Vagina (tissue), 2 donors: ENCODE measurements at regions not wholly inside any gene's neighbourhood (a gene's known extent, or its start where the extent isn't known, plus 50 kb on each side); places are given as distances from the start of the nearest gene placed in this dataset.
"Not testable (repeated sequence)": the region's sequence is repeated elsewhere in the genome, so short reads cannot be mapped to it uniquely, and the experiment has no call there.

Experiments used
- DNase-seq, 2 donors: peaks; one replicate each; pipeline ENCODE4 v3.0.0-alpha.2; 2017; ENCODE audit errors: extremely low spot score in 2 of 2
- H3K27ac ChIP-seq: fragments of 200-600 bp; sonication (generic); one replicate; pipeline ENCODE4 v1.5.1; 2019
- H3K27me3 ChIP-seq: fragments of 200-600 bp; sonication (generic); one replicate; pipeline ENCODE4 v1.5.1; 2019
- H3K36me3 ChIP-seq, 2 donors: fragments of 200-600 bp; sonication (generic); one replicate each; pipeline ENCODE4 v1.5.1; 2017 to 2019
- H3K4me1 ChIP-seq: fragments of 200-600 bp; sonication (generic); one replicate; pipeline ENCODE4 v1.5.1; 2019
- H3K4me3 ChIP-seq, 2 donors: fragments of 200-600 bp; sonication (generic); 1 replicate in 1 of 2; 2 replicates in 1 of 2; pipeline ENCODE4 v1.5.1; 2016 to 2019
- H3K9me3 ChIP-seq: fragments of 200-600 bp; sonication (generic); one replicate; pipeline ENCODE4 v1.5.1; 2019
- POLR2A ChIP-seq, 2 donors: fragments of 450-650 bp; IDR thresholded peaks; one replicate each; pipeline ENCODE4 v1.6.1; 2017; ENCODE audit warnings: antibody characterized with exemption in 2 of 2, mild to moderate bottlenecking in 2 of 2, moderate library complexity in 2 of 2
- POLR2AphosphoS5 ChIP-seq, 2 donors: sonication (generic); formaldehyde crosslinking; IDR thresholded peaks; one replicate each; pipeline ENCODE4 v1.9.0; 2017; ENCODE audit warnings: antibody characterized with exemption in 2 of 2, mild to moderate bottlenecking in 2 of 2, low read depth in 1 of 2; ENCODE audit not compliant: insufficient read depth in 1 of 2
- intact Hi-C: fragments of 100-400 bp; cut with DNase I; formaldehyde crosslinking; loops from one replicate; pipeline ENCODE4 v1.15.1; 2023
- TF ChIP-seq, protein P1 (sequence below), 3 experiments: fragments of 450-650 bp in 2 of 3; fragments of 200-600 bp in 1 of 3; sonication (generic) in 1 of 3; IDR thresholded peaks; one replicate each; pipeline ENCODE4 v1.5.1; 2017 to 2019; ENCODE audit warnings: antibody characterized with exemption in 3 of 3, mild to moderate bottlenecking in 2 of 3, moderate library complexity in 2 of 3

- intact Hi-C loops, result no loop called here
- no peaks in the 10 kb centered on the region for H3K27me3 ChIP-seq
- no peak overlapping the region for H3K27ac ChIP-seq
- DNase-seq, result no peak
- H3K4me3 ChIP-seq, result no peak overlapping the region
- no peaks in the 10 kb centered on the region for H3K9me3 ChIP-seq
- TF ChIP-seq, protein P1, sequence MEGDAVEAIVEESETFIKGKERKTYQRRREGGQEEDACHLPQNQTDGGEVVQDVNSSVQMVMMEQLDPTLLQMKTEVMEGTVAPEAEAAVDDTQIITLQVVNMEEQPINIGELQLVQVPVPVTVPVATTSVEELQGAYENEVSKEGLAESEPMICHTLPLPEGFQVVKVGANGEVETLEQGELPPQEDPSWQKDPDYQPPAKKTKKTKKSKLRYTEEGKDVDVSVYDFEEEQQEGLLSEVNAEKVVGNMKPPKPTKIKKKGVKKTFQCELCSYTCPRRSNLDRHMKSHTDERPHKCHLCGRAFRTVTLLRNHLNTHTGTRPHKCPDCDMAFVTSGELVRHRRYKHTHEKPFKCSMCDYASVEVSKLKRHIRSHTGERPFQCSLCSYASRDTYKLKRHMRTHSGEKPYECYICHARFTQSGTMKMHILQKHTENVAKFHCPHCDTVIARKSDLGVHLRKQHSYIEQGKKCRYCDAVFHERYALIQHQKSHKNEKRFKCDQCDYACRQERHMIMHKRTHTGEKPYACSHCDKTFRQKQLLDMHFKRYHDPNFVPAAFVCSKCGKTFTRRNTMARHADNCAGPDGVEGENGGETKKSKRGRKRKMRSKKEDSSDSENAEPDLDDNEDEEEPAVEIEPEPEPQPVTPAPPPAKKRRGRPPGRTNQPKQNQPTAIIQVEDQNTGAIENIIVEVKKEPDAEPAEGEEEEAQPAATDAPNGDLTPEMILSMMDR (IDR thresholded peaks at IDR 0.05), result no peak
- no peak for TF ChIP-seq POLR2A (IDR thresholded peaks at IDR 0.05)
- TF ChIP-seq POLR2AphosphoS5 (IDR thresholded peaks at IDR 0.05; ENCODE audit: insufficient read depth in 1 of 2, low read depth in 1 of 2), result no peak
- H3K4me1 ChIP-seq, result no peaks in the 10 kb centered on the region
- H3K36me3 ChIP-seq, result no peaks in the 10 kb centered on the region
Measured at GRCh38 chr9:2396622-2397285, 224.8 kb upstream of the VLDLR start.

GRCh38 chr9:2397875-2398274 lies 223.7 kb upstream of the VLDLR start:
- H3K27ac ChIP-seq, H3K9me3 ChIP-seq, H3K36me3 ChIP-seq, DNase-seq, intact Hi-C loops, H3K27me3 ChIP-seq, H3K4me3 ChIP-seq, H3K4me1 ChIP-seq: not testable (repeated sequence)

DNA sequence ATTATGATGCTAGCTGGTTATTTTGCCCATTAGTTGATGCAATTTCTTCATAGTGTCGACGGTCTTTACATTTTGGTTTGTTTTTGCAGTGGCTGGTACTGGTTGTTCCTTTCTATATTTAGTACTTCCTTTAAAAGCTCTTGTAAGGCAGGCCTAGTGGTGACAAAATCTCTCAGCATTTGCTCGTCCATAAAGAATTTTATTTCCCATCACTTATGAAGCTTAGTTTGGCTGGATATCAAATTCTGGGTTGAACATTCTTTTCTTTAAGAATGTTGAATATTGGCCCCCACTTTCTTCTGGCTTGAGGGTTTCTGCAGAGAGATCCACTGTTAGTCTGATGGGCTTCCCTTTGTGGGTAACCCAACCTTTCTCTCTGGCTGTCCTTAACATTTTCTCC lies 219.8 kb upstream of the VLDLR start:
- DNase-seq, H3K27ac ChIP-seq, H3K4me1 ChIP-seq, H3K9me3 ChIP-seq, intact Hi-C loops, H3K4me3 ChIP-seq, H3K36me3 ChIP-seq, H3K27me3 ChIP-seq: not testable (repeated sequence)

GRCh38 chr9:2403701-2404100 lies 217.9 kb upstream of the VLDLR start:
- Histone ChIP-seq H3K4me3 (no peak overlapping the region), H3K27me3 (no peaks in the 10 kb centered on the region), H3K36me3 (no peaks in the 10 kb centered on the region), H3K9me3 (no peaks in the 10 kb centered on the region), H3K4me1 (no peaks in the 10 kb centered on the region), H3K27ac (no peak overlapping the region)
- no peak for DNase-seq
- TF ChIP-seq, protein P1 (IDR thresholded peaks at IDR 0.05), result no peak
- TF ChIP-seq POLR2A (IDR thresholded peaks at IDR 0.05) (no peak), POLR2AphosphoS5 (IDR thresholded peaks at IDR 0.05; ENCODE audit: insufficient read depth in 1 of 2, low read depth in 1 of 2) (no peak)
- intact Hi-C loops, result no loop called here

DNA sequence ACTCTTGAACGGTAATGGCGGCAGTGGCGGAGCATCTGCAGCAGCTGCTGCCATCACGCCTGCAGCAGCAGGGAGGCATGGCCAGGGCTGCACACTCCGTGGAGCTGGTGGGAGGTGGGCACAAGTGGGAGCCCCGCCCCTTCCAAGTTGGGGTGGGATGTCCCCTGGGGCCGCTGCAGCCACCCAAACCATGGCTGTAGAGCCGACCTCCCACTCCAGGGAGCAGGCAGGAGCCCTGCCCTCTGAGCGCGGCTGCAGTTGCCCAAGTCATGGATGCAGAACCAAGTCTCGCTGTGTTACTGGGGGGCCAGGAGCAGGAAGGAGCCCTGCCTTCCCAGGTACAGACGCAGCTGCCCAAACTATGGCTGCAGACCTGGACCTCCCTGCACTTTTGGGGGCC lies 215.3 kb upstream of the VLDLR start:
- no peaks in the 10 kb centered on the region for H3K4me1 ChIP-seq
- intact Hi-C loops, result no loop called here
- H3K36me3 ChIP-seq, result no peaks in the 10 kb centered on the region
- H3K9me3 ChIP-seq, result no peaks in the 10 kb centered on the region
- no peak overlapping the region for H3K4me3 ChIP-seq
- H3K27ac ChIP-seq, result no peak overlapping the region
- TF ChIP-seq POLR2A (IDR thresholded peaks at IDR 0.05), result no peak
- TF ChIP-seq POLR2AphosphoS5 (IDR thresholded peaks at IDR 0.05; ENCODE audit: insufficient read depth in 1 of 2, low read depth in 1 of 2), result no peak
- TF ChIP-seq, protein P1 (IDR thresholded peaks at IDR 0.05), result no peak
- no peak for DNase-seq
- no peaks in the 10 kb centered on the region for H3K27me3 ChIP-seq

DNA sequence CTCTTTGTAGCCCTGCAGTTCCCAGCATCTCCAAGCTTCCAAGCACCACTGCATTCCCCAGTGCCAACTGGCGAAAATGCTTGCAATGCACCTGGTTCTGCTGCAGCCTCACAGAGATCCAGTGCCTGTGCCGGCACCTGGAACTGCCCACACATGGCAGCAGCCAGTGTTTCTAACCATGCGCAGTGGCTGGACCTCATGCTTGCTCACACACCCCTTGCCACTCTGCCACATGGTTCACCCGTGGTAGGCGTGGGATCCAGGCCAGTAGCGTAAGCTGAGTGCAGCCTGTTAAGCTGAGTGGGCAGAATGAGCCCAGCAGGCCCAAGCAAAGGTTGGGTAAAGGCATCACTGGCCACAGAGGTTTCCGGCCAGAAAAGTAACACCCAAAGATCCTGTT lies 214.1 kb upstream of the VLDLR start:
- H3K4me1 ChIP-seq, result no peaks in the 10 kb centered on the region
- intact Hi-C loops, result no loop called here
- H3K36me3 ChIP-seq, result no peaks in the 10 kb centered on the region
- TF ChIP-seq POLR2AphosphoS5 (IDR thresholded peaks at IDR 0.05; ENCODE audit: insufficient read depth in 1 of 2, low read depth in 1 of 2), result no peak
- H3K9me3 ChIP-seq, result no peaks in the 10 kb centered on the region
- no peak for DNase-seq
- H3K27ac ChIP-seq, result no peak overlapping the region
- no peak overlapping the region for H3K4me3 ChIP-seq
- H3K27me3 ChIP-seq, result no peaks in the 10 kb centered on the region
